ENCODE measurements at regions not wholly inside any gene's neighbourhood (a gene's known extent, or its start where the extent isn't known, plus 50 kb on each side); places are given as distances from the start of the nearest gene placed in this dataset.

DNA sequence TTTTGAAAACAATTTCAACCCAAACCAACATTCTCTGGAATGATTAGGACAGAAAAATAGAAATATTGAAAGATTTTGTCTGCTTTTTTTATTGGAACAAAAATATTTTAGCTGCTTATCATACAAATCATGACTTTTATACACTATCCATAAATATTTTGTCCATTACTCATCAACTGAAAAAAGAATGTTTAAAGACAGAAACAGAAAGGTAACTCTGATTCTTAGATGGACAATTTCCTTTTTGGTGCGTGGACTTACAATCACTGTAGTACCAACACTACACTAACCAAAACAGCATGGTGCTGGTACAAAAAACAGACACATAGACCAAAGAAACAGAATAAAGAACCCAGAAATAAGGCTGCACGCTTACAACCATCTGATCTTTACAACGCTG, 582.8 kb upstream of the CCDC54 start:
- Histone ChIP-seq H3K4me3 (ENCODE audit: low read depth, low read length) (no peak overlapping the region), H3K4me1 (ENCODE audit: control insufficient read depth, insufficient read depth, low read length) (no peaks in the 10 kb centered on the region), H3K9me3 (ENCODE audit: control insufficient read depth, insufficient read depth, low read depth, low read length) (no peaks in the 10 kb centered on the region), H3K27ac (ENCODE audit: low read depth, low read length) (no peak overlapping the region), H3K9ac (ENCODE audit: low read length) (no peak overlapping the region), H3K36me3 (ENCODE audit: control insufficient read depth, insufficient read depth, low read length) (no peaks in the 10 kb centered on the region), H3K27me3 (ENCODE audit: control insufficient read depth, insufficient read depth, low read length) (no peaks in the 10 kb centered on the region)

DNA sequence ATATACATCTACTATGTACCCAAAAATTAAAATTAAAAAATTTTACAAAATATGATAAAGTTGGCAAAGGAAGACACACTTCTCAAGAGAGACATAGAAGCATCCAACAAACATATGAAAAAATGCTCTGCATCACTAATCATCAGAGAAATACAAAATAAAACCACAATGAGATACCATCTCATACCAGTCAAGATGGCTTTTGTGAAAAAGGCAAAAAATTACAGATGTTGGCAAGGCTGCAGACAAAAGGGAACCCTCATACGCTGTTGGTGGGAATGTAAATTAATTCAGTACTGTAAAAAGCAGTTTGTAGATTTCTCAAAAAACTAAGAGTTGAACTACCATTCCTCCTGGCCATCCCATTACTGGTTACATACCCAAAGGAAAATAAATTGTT, 581.7 kb upstream of the CCDC54 start:
- no peaks in the 10 kb centered on the region for H3K9me3 ChIP-seq (ENCODE audit: control insufficient read depth, insufficient read depth, low read depth, low read length)

GRCh38 chr3:106797461-106797860, 579.8 kb upstream of the CCDC54 start:
- Histone ChIP-seq H3K9me3 (ENCODE audit: control insufficient read depth, insufficient read depth, low read depth, low read length) (no peaks in the 10 kb centered on the region), H3K36me3 (ENCODE audit: control insufficient read depth, insufficient read depth, low read length) (no peaks in the 10 kb centered on the region), H3K9ac (ENCODE audit: low read length) (no peak overlapping the region), H3K27me3 (ENCODE audit: control insufficient read depth, insufficient read depth, low read length) (no peaks in the 10 kb centered on the region), H3K4me3 (ENCODE audit: low read depth, low read length) (no peak overlapping the region), H3K27ac (ENCODE audit: low read depth, low read length) (no peak overlapping the region), H3K4me1 (ENCODE audit: control insufficient read depth, insufficient read depth, low read length) (no peaks in the 10 kb centered on the region)

More for the DNA sequence above, 581.7 kb upstream of the CCDC54 start:
- H3K4me1 ChIP-seq (ENCODE audit: control insufficient read depth, insufficient read depth, low read length) = no peaks in the 10 kb centered on the region
- H3K4me3 ChIP-seq (ENCODE audit: low read depth, low read length) = no peak overlapping the region
- H3K36me3 ChIP-seq (ENCODE audit: control insufficient read depth, insufficient read depth, low read length) = no peaks in the 10 kb centered on the region
- H3K27me3 ChIP-seq (ENCODE audit: control insufficient read depth, insufficient read depth, low read length) = no peaks in the 10 kb centered on the region
- no peak overlapping the region for H3K9ac ChIP-seq (ENCODE audit: low read length)
- H3K27ac ChIP-seq (ENCODE audit: low read depth, low read length) = no peak overlapping the region

DNA sequence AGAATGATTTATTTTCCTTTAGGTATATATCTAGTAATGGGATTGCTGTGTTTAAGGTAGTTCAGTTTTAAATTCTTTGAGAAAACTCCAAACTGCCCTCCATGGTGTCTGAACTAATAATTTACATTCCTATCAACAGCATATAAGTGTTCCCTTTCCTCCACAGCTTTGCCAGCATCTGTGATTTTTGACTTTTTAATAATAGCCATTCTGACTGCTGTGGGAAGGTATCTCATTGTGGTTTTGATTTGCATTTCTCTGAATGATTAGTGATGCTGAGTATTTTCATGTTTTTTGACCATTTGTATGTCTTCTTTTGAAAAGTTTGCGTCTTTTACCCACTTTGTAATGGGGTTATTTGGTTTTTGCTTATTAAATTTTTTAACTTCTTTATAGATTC, 571.6 kb upstream of the CCDC54 start:
- H3K4me3 ChIP-seq (ENCODE audit: low read depth, low read length) = no peak overlapping the region
- H3K4me1 ChIP-seq (ENCODE audit: control insufficient read depth, insufficient read depth, low read length) = no peaks in the 10 kb centered on the region
- no peaks in the 10 kb centered on the region for H3K9me3 ChIP-seq (ENCODE audit: control insufficient read depth, insufficient read depth, low read depth, low read length)
- no peak overlapping the region for H3K9ac ChIP-seq (ENCODE audit: low read length)
- H3K27ac ChIP-seq (ENCODE audit: low read depth, low read length) = no peak overlapping the region
- no peaks in the 10 kb centered on the region for H3K36me3 ChIP-seq (ENCODE audit: control insufficient read depth, insufficient read depth, low read length)
- no peaks in the 10 kb centered on the region for H3K27me3 ChIP-seq (ENCODE audit: control insufficient read depth, insufficient read depth, low read length)

- Histone ChIP-seq H3K27me3 (ENCODE audit: control insufficient read depth, insufficient read depth, low read length) (no peaks in the 10 kb centered on the region), H3K27ac (ENCODE audit: low read depth, low read length) (no peak overlapping the region), H3K9ac (ENCODE audit: low read length) (no peak overlapping the region), H3K4me1 (ENCODE audit: control insufficient read depth, insufficient read depth, low read length) (no peaks in the 10 kb centered on the region), H3K36me3 (ENCODE audit: control insufficient read depth, insufficient read depth, low read length) (no peaks in the 10 kb centered on the region), H3K9me3 (ENCODE audit: control insufficient read depth, insufficient read depth, low read depth, low read length) (no peaks in the 10 kb centered on the region), H3K4me3 (ENCODE audit: low read depth, low read length) (no peak overlapping the region)
These were observed 570.3 kb upstream of the CCDC54 start for GRCh38 chr3:106806964-106807363.

- Histone ChIP-seq H3K27me3 (ENCODE audit: control insufficient read depth, insufficient read depth, low read length) (no peaks in the 10 kb centered on the region), H3K36me3 (ENCODE audit: control insufficient read depth, insufficient read depth, low read length) (no peaks in the 10 kb centered on the region)
These were observed 568.2 kb upstream of the CCDC54 start for GRCh38 chr3:106809041-106809440.

GRCh38 chr3:106809623-106810299, 567.5 kb upstream of the CCDC54 start:
- H3K9me3 ChIP-seq (ENCODE audit: control insufficient read depth, insufficient read depth, low read depth, low read length) = no peaks in the 10 kb centered on the region
- H3K27me3 ChIP-seq (ENCODE audit: control insufficient read depth, insufficient read depth, low read length) = no peaks in the 10 kb centered on the region
- H3K4me1 ChIP-seq (ENCODE audit: control insufficient read depth, insufficient read depth, low read length) = no peaks in the 10 kb centered on the region
- no peak overlapping the region for H3K27ac ChIP-seq (ENCODE audit: low read depth, low read length)
- H3K36me3 ChIP-seq (ENCODE audit: control insufficient read depth, insufficient read depth, low read length) = no peaks in the 10 kb centered on the region
- H3K9ac ChIP-seq (ENCODE audit: low read length) = no peak overlapping the region
- no peak overlapping the region for H3K4me3 ChIP-seq (ENCODE audit: low read depth, low read length)

More at GRCh38 chr3:106809041-106809440, 568.2 kb upstream of the CCDC54 start:
- H3K9me3 ChIP-seq (ENCODE audit: control insufficient read depth, insufficient read depth, low read depth, low read length) = no peaks in the 10 kb centered on the region
- H3K27ac ChIP-seq (ENCODE audit: low read depth, low read length) = no peak overlapping the region
- no peaks in the 10 kb centered on the region for H3K4me1 ChIP-seq (ENCODE audit: control insufficient read depth, insufficient read depth, low read length)
- no peak overlapping the region for H3K4me3 ChIP-seq (ENCODE audit: low read depth, low read length)
- H3K9ac ChIP-seq (ENCODE audit: low read length) = no peak overlapping the region

- Histone ChIP-seq H3K4me3 (ENCODE audit: low read depth, low read length) (no peak overlapping the region), H3K27ac (ENCODE audit: low read depth, low read length) (no peak overlapping the region), H3K36me3 (ENCODE audit: control insufficient read depth, insufficient read depth, low read length) (no peaks in the 10 kb centered on the region), H3K27me3 (ENCODE audit: control insufficient read depth, insufficient read depth, low read length) (no peaks in the 10 kb centered on the region), H3K9ac (ENCODE audit: low read length) (no peak overlapping the region), H3K9me3 (ENCODE audit: control insufficient read depth, insufficient read depth, low read depth, low read length) (no peaks in the 10 kb centered on the region), H3K4me1 (ENCODE audit: control insufficient read depth, insufficient read depth, low read length) (no peaks in the 10 kb centered on the region)
These were observed 566.9 kb upstream of the CCDC54 start for GRCh38 chr3:106810300-106810875.

DNA sequence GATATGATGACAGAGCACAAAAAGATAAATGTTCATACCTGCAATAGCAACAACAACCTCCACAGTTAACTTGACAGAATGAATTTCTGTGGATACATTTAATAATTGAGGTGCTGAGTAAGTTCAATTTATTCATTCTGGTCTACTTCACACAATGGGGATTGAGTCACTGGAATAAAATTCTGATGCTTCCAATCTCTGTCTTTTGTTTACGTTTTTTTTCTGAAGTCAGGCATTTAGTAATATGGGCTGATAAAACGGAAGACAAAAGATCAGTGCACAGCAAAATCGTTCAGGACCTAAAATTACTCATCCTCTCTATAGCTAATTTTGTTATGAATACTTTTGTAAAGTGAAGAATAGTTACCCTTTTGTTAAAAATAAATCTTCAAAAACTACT, 565.9 kb upstream of the CCDC54 start:
- Histone ChIP-seq H3K27me3 (ENCODE audit: control insufficient read depth, insufficient read depth, low read length) (no peaks in the 10 kb centered on the region), H3K27ac (ENCODE audit: low read depth, low read length) (no peak overlapping the region), H3K36me3 (ENCODE audit: control insufficient read depth, insufficient read depth, low read length) (no peaks in the 10 kb centered on the region), H3K4me3 (ENCODE audit: low read depth, low read length) (no peak overlapping the region), H3K4me1 (ENCODE audit: control insufficient read depth, insufficient read depth, low read length) (no peaks in the 10 kb centered on the region), H3K9me3 (ENCODE audit: control insufficient read depth, insufficient read depth, low read depth, low read length) (no peaks in the 10 kb centered on the region), H3K9ac (ENCODE audit: low read length) (no peak overlapping the region)

- Histone ChIP-seq H3K4me3 (ENCODE audit: low read depth, low read length) (no peak overlapping the region), H3K4me1 (ENCODE audit: control insufficient read depth, insufficient read depth, low read length) (peaks cover 7% of the 10 kb centered on the region), H3K36me3 (ENCODE audit: control insufficient read depth, insufficient read depth, low read length) (no peaks in the 10 kb centered on the region), H3K27ac (ENCODE audit: low read depth, low read length) (no peak overlapping the region), H3K9me3 (ENCODE audit: control insufficient read depth, insufficient read depth, low read depth, low read length) (no peaks in the 10 kb centered on the region), H3K27me3 (ENCODE audit: control insufficient read depth, insufficient read depth, low read length) (no peaks in the 10 kb centered on the region), H3K9ac (ENCODE audit: low read length) (no peak overlapping the region)
These were observed 563.5 kb upstream of the CCDC54 start for GRCh38 chr3:106813742-106814141.

GRCh38 chr3:106814231-106814630, 563.0 kb upstream of the CCDC54 start:
- Histone ChIP-seq H3K27ac (ENCODE audit: low read depth, low read length) (no peak overlapping the region), H3K36me3 (ENCODE audit: control insufficient read depth, insufficient read depth, low read length) (no peaks in the 10 kb centered on the region), H3K4me3 (ENCODE audit: low read depth, low read length) (no peak overlapping the region), H3K27me3 (ENCODE audit: control insufficient read depth, insufficient read depth, low read length) (no peaks in the 10 kb centered on the region), H3K4me1 (ENCODE audit: control insufficient read depth, insufficient read depth, low read length) (peaks cover 7% of the 10 kb centered on the region), H3K9me3 (ENCODE audit: control insufficient read depth, insufficient read depth, low read depth, low read length) (no peaks in the 10 kb centered on the region), H3K9ac (ENCODE audit: low read length) (no peak overlapping the region)

All from HUES6 (cell line).